Fibroblast of the aortic adventitia (primary cell): ENCODE measurements at regions not wholly inside any gene's neighbourhood (a gene's known extent, or its start where the extent isn't known, plus 50 kb on each side); places are given as distances from the start of the nearest gene placed in this dataset.

ENCODE experiments used
- DNase-seq: peaks from one replicate; pipeline ENCODE4 v3.0.0-alpha.2; 2010; ENCODE audit warnings: low read depth
- H3K4me3 ChIP-seq: 2 replicates; pipeline ENCODE4 v1.5.1; 2011; ENCODE audit warnings: low read depth, mild to moderate bottlenecking, control low read depth, low read length, moderate library complexity
- CTCF ChIP-seq: IDR thresholded peaks from 2 replicates; pipeline ENCODE4 v1.5.1; 2011; ENCODE audit warnings: mild to moderate bottlenecking, low read length, control low read depth, inconsistent platforms; ENCODE audit not compliant: insufficient read depth

GRCh38 chr2:33723329-33723728 lies 124.2 kb upstream of the FAM98A start:
- TF ChIP-seq CTCF: no peak
- DNase-seq: no peak
- H3K4me3 ChIP-seq: no peak overlapping the region

- DNase-seq: no peak
- H3K4me3 ChIP-seq: no peak overlapping the region
- no peak for TF ChIP-seq CTCF
These were observed 120.0 kb upstream of the FAM98A start for GRCh38 chr2:33719067-33719466.

GRCh38 chr2:33712674-33713073 lies 113.6 kb upstream of the FAM98A start:
- DNase-seq: no peak
- no peak for TF ChIP-seq CTCF
- no peak overlapping the region for H3K4me3 ChIP-seq

- H3K4me3 ChIP-seq: no peak overlapping the region
- no peak for DNase-seq
- TF ChIP-seq CTCF: no peak
These were observed 110.9 kb upstream of the FAM98A start for GRCh38 chr2:33709951-33710350.

- no peak for TF ChIP-seq CTCF
- no peak for DNase-seq
- no peak overlapping the region for H3K4me3 ChIP-seq
These were observed 108.2 kb upstream of the FAM98A start for GRCh38 chr2:33707312-33707711.

GRCh38 chr2:33706410-33706809 lies 107.3 kb upstream of the FAM98A start:
- no peak for TF ChIP-seq CTCF
- no peak overlapping the region for H3K4me3 ChIP-seq
- DNase-seq: no peak

- DNase-seq: no peak
- no peak overlapping the region for H3K4me3 ChIP-seq
- TF ChIP-seq CTCF: no peak
These were observed 105.3 kb upstream of the FAM98A start for GRCh38 chr2:33704406-33704855.
